Keratinocyte (primary cell): ENCODE measurements at regions not wholly inside any gene's neighbourhood (a gene's known extent, or its start where the extent isn't known, plus 50 kb on each side); places are given as distances from the start of the nearest gene placed in this dataset.
"Not testable (repeated sequence)": the region's sequence is repeated elsewhere in the genome, so short reads cannot be mapped to it uniquely, and the experiment has no call there.

ENCODE experiments used
- CTCF ChIP-seq, 3 experiments: IDR thresholded peaks in 1 of 3; conservative IDR thresholded peaks in 1 of 3; optimal IDR thresholded peaks in 1 of 3; 2 replicates in 2 of 3; 3 replicates in 1 of 3; pipeline versions ENCODE3 to v1.5.1; 2011; ENCODE audit warnings: low read length in 3 of 3, mild to moderate bottlenecking in 3 of 3, moderate library complexity in 2 of 3, control low read depth in 1 of 3, inconsistent platforms in 1 of 3; ENCODE audit not compliant: insufficient read depth in 2 of 3; ENCODE audit errors: extremely low read depth in 1 of 3
- EZH2 ChIP-seq: IDR thresholded peaks from one replicate; pipeline ENCODE4 v1.6.1; 2012; ENCODE audit warnings: inconsistent platforms, mild to moderate bottlenecking, low read length, moderate library complexity

GRCh38 chr2:62605471-62605870 is 99.5 kb upstream of the TMEM17 start:
- TF ChIP-seq EZH2; CTCF (optimal IDR thresholded peaks at IDR 0.05 in 1 of 3, IDR thresholded peaks at IDR 0.05 in 1 of 3, conservative IDR thresholded peaks at IDR 0.05 in 1 of 3; ENCODE audit: extremely low read depth in 1 of 3, insufficient read depth in 2 of 3, low read length in 3 of 3): not testable (repeated sequence)
